HG02884 (cell line): ENCODE measurements at regions not wholly inside any gene's neighbourhood (a gene's known extent, or its start where the extent isn't known, plus 50 kb on each side); places are given as distances from the start of the nearest gene placed in this dataset.
"Not testable (repeated sequence)": the region's sequence is repeated elsewhere in the genome, so short reads cannot be mapped to it uniquely, and the experiment has no call there.

Source experiments
- ATAC-seq: cut with Tn5 transposase; IDR thresholded peaks from one replicate; pipeline ENCODE4 v1.9.1; 2021; ENCODE audit warnings: mild to moderate bottlenecking, moderate library complexity; ENCODE audit not compliant: unreplicated experiment

- ATAC-seq = not testable (repeated sequence)
These were observed 160.0 kb upstream of the IRS4 start for GRCh38 chrX:108896349-108896748.

GRCh38 chrX:108892501-108892900 is 156.1 kb upstream of the IRS4 start:
- no peak for ATAC-seq

GRCh38 chrX:108875548-108875947 is 139.2 kb upstream of the IRS4 start:
- no peak for ATAC-seq

- ATAC-seq = not testable (repeated sequence)
These were observed 106.7 kb upstream of the IRS4 start for GRCh38 chrX:108843039-108843438.

GRCh38 chrX:108833993-108834392 is 97.6 kb upstream of the IRS4 start:
- ATAC-seq = no peak

- ATAC-seq = no peak
These were observed 75.5 kb upstream of the IRS4 start for GRCh38 chrX:108811891-108812290.

- no peak for ATAC-seq
These were observed 58.9 kb upstream of the IRS4 start for GRCh38 chrX:108795240-108795639.
